GM23338 (cell line): ENCODE measurements at regions not wholly inside any gene's neighbourhood (a gene's known extent, or its start where the extent isn't known, plus 50 kb on each side); places are given as distances from the start of the nearest gene placed in this dataset.

ENCODE experiments used
- ATAC-seq: fragments of 200-7000 bp; cut with Tn5 transposase; 3 replicates; pipeline ENCODE4 v1.9.1; 2020
- DNase-seq: peaks from one replicate; pipeline ENCODE4 v3.0.0-alpha.2; 2015; ENCODE audit warnings: low spot score
- H2AFZ ChIP-seq: fragments of 200-600 bp; sonication (generic); 2 replicates; pipeline ENCODE4 v1.8.0; 2016; ENCODE audit warnings: antibody characterized with exemption, mild to moderate bottlenecking, moderate library complexity
- H3F3A ChIP-seq: fragments of 200-600 bp; sonication (generic); replicated peaks from 2 replicates; pipeline ENCODE4 v1.8.0; 2017; ENCODE audit warnings: antibody characterized with exemption, mixed run types, low read depth
- H3K27ac ChIP-seq: fragments of 200-600 bp; sonication (generic); 2 replicates; pipeline ENCODE4 v1.6.1; 2016; ENCODE audit warnings: low read depth
- H3K27me3 ChIP-seq: fragments of 200-600 bp; sonication (generic); 2 replicates; pipeline ENCODE4 v1.8.0; 2016; ENCODE audit warnings: mild to moderate bottlenecking, mixed run types, moderate library complexity; ENCODE audit not compliant: insufficient read depth
- H3K36me3 ChIP-seq: fragments of 200-600 bp; sonication (generic); 2 replicates; pipeline ENCODE4 v1.8.0; 2016; ENCODE audit warnings: mild to moderate bottlenecking; ENCODE audit not compliant: insufficient read depth
- H3K4me1 ChIP-seq: fragments of 200-600 bp; sonication (generic); 2 replicates; pipeline ENCODE4 v1.8.0; 2016; ENCODE audit warnings: mild to moderate bottlenecking, moderate library complexity; ENCODE audit not compliant: insufficient read depth
- H3K4me2 ChIP-seq: fragments of 200-600 bp; sonication (generic); 2 replicates; pipeline ENCODE4 v1.7.1; 2017; ENCODE audit warnings: mixed run types
- H3K4me3 ChIP-seq: fragments of 200-600 bp; sonication (generic); 2 replicates; pipeline ENCODE4 v1.6.1; 2016; ENCODE audit warnings: mixed run types
- H3K79me2 ChIP-seq: fragments of 200-600 bp; sonication (generic); replicated peaks from 2 replicates; pipeline ENCODE4 v1.8.0; 2017; ENCODE audit warnings: mild to moderate bottlenecking; ENCODE audit not compliant: insufficient read depth
- H3K9me2 ChIP-seq: fragments of 200-600 bp; sonication (generic); 2 replicates; pipeline ENCODE4 v1.8.0; 2017; ENCODE audit not compliant: insufficient read depth
- H4K20me1 ChIP-seq: fragments of 200-600 bp; sonication (generic); replicated peaks from 2 replicates; pipeline ENCODE4 v1.8.0; 2017; ENCODE audit warnings: mild to moderate bottlenecking; ENCODE audit not compliant: insufficient read depth
- H3K27ac Mint-ChIP-seq: 2 replicates; pipeline ENCODE4 v1.8.0; 2020; ENCODE audit warnings: inconsistent platforms, mild to moderate bottlenecking, moderate library complexity, mixed read lengths
- H3K27me3 Mint-ChIP-seq: 3 replicates; pipeline ENCODE4 v1.8.0; 2022; ENCODE audit warnings: low read depth, mild to moderate bottlenecking, moderate library complexity, mixed read lengths, inconsistent platforms; ENCODE audit not compliant: insufficient read depth, poor library complexity
- H3K36me3 Mint-ChIP-seq: 3 replicates; pipeline ENCODE4 v1.8.0; 2021; ENCODE audit warnings: low read depth, mild to moderate bottlenecking, inconsistent platforms, moderate library complexity, mixed read lengths
- H3K4me1 Mint-ChIP-seq: 3 replicates; pipeline ENCODE4 v1.8.0; 2020; ENCODE audit warnings: mild to moderate bottlenecking, inconsistent platforms, mixed read lengths
- H3K4me3 Mint-ChIP-seq: 3 replicates; pipeline ENCODE4 v1.8.0; 2021; ENCODE audit warnings: moderate library complexity, mild to moderate bottlenecking, inconsistent platforms, mixed read lengths
- H3K9me3 Mint-ChIP-seq: 3 replicates; pipeline ENCODE4 v1.8.0; 2020; ENCODE audit warnings: moderate library complexity, mild to moderate bottlenecking, inconsistent platforms, mixed read lengths
- CTCF ChIP-seq, 2 experiments: fragments of 200-600 bp in 1 of 2; sonication (generic) in 1 of 2; conservative IDR thresholded peaks; 2 replicates each; pipeline versions ENCODE4 v1.5.1 to v1.6.1; 2016 to 2017; ENCODE audit warnings: antibody characterized with exemption in 2 of 2, low read depth in 2 of 2, mild to moderate bottlenecking in 2 of 2, moderate library complexity in 1 of 2
- ETS1 ChIP-seq: IDR thresholded peaks from 2 replicates; pipeline ENCODE4 v1.6.1; 2016; ENCODE audit warnings: antibody characterized with exemption
- EZH2 ChIP-seq: fragments of 200-600 bp; sonication (generic); IDR thresholded peaks from one replicate; pipeline ENCODE4 v1.8.0; 2017; ENCODE audit warnings: antibody characterized with exemption, mild to moderate bottlenecking, low read depth; ENCODE audit not compliant: unreplicated experiment
- JUNB ChIP-seq: IDR thresholded peaks from one replicate; pipeline ENCODE4 v1.6.1; 2016; ENCODE audit warnings: antibody characterized with exemption; ENCODE audit not compliant: unreplicated experiment
- NANOG ChIP-seq: IDR thresholded peaks from 2 replicates; pipeline ENCODE4 v1.6.1; 2016; ENCODE audit warnings: antibody characterized with exemption, borderline replicate concordance
- POLR2AphosphoS5 ChIP-seq: IDR thresholded peaks from 2 replicates; pipeline ENCODE4 v1.6.1; 2016; ENCODE audit warnings: antibody characterized with exemption, low read depth
- REST ChIP-seq: IDR thresholded peaks from one replicate; pipeline ENCODE4 v1.6.1; 2018; ENCODE audit warnings: antibody characterized with exemption; ENCODE audit not compliant: unreplicated experiment
- STAT1 ChIP-seq: IDR thresholded peaks from one replicate; pipeline ENCODE4 v1.6.1; 2016; ENCODE audit warnings: antibody characterized with exemption; ENCODE audit not compliant: unreplicated experiment
- ZNF114 ChIP-seq: fragments of 250-450 bp; sonication (Bioruptor Pico); IDR thresholded peaks from 2 replicates; pipeline ENCODE4 v1.5.0; 2020; ENCODE audit warnings: mild to moderate bottlenecking, moderate library complexity
- ZNF331 ChIP-seq: fragments of 250-450 bp; sonication (Bioruptor Pico); IDR thresholded peaks from 2 replicates; pipeline ENCODE4 v1.5.0; 2020; ENCODE audit warnings: low read depth, mild to moderate bottlenecking, moderate library complexity
- ZNF462 ChIP-seq: fragments of 250-450 bp; sonication (Bioruptor Pico); IDR thresholded peaks from 2 replicates; pipeline ENCODE4 v1.5.0; 2020; ENCODE audit warnings: mild to moderate bottlenecking, moderate library complexity

GRCh38 chr7:17556247-17556956, 257.9 kb downstream of the AHR start (continued):
- TF ChIP-seq EZH2 (no peak), ETS1 (no peak), ZNF331 (CRISPR knock-in tag) (no peak)

GRCh38 chr7:17557251-17557671, 258.8 kb downstream of the AHR start:
- no peak overlapping the region for H3K4me2 ChIP-seq
- no peak overlapping the region for H3K4me3 Mint-ChIP-seq
- no peak overlapping the region for H2AFZ ChIP-seq
- TF ChIP-seq CTCF (conservative IDR thresholded peaks at IDR 0.05; ENCODE audit: low read depth in 2 of 2) (no peak), ZNF462 (CRISPR knock-in tag) (no peak), REST (no peak), ZNF331 (CRISPR knock-in tag) (no peak), NANOG (no peak), POLR2AphosphoS5 (no peak), ZNF114 (no peak), ETS1 (no peak), JUNB (no peak), STAT1 (no peak)

More at GRCh38 chr7:17557251-17557671, 258.8 kb downstream of the AHR start:
- Histone ChIP-seq H3F3A (no peaks in the 10 kb centered on the region), H3K4me1 (no peaks in the 10 kb centered on the region), H3K9me2 (peaks cover 9% of the 10 kb centered on the region; the same call in 1 of the 2 replicates), H3K79me2 (no peaks in the 10 kb centered on the region), H3K27ac (no peak overlapping the region), H3K36me3 (no peaks in the 10 kb centered on the region), H3K27me3 (no peaks in the 10 kb centered on the region), H4K20me1 (no peaks in the 10 kb centered on the region), H3K4me3 (no peak overlapping the region)
- no peaks in the 10 kb centered on the region for H3K4me1 Mint-ChIP-seq
- no peaks in the 10 kb centered on the region for H3K9me3 Mint-ChIP-seq
- peaks cover 2% of the 10 kb centered on the region for H3K27me3 Mint-ChIP-seq
- H3K36me3 Mint-ChIP-seq: no peaks in the 10 kb centered on the region
- no peak overlapping the region for H3K27ac Mint-ChIP-seq
- no peak for ATAC-seq
- DNase-seq: no peak
